GM19351 (cell line): ENCODE measurements at regions not wholly inside any gene's neighbourhood (a gene's known extent, or its start where the extent isn't known, plus 50 kb on each side); places are given as distances from the start of the nearest gene placed in this dataset.

ENCODE experiments used
- ATAC-seq: cut with Tn5 transposase; IDR thresholded peaks from one replicate; pipeline ENCODE4 v1.9.1; 2021; ENCODE audit warnings: mild to moderate bottlenecking, moderate library complexity; ENCODE audit not compliant: unreplicated experiment

- no peak for ATAC-seq
These were observed 583.3 kb downstream of the GBA3 start for GRCh38 chr4:23276076-23276475.

DNA sequence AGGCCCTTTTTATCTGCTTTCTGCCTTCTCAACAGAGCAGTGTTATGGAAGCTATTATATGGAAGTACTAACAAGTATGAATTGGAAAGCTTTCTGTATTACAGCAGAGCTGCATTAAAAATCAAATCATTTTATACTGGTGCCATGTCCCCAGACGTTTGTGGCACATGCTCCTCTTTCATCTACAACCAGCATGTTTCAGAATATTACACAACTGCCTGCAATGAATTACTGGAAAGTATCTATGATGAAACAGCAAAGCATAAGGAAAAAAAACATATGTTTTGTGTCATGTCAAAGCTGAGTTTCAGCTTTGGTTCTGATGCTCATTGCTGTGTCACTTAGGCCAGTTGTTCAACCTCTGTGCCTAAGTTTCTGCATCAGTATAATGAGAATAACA is 576.8 kb downstream of the GBA3 start:
- no peak for ATAC-seq

DNA sequence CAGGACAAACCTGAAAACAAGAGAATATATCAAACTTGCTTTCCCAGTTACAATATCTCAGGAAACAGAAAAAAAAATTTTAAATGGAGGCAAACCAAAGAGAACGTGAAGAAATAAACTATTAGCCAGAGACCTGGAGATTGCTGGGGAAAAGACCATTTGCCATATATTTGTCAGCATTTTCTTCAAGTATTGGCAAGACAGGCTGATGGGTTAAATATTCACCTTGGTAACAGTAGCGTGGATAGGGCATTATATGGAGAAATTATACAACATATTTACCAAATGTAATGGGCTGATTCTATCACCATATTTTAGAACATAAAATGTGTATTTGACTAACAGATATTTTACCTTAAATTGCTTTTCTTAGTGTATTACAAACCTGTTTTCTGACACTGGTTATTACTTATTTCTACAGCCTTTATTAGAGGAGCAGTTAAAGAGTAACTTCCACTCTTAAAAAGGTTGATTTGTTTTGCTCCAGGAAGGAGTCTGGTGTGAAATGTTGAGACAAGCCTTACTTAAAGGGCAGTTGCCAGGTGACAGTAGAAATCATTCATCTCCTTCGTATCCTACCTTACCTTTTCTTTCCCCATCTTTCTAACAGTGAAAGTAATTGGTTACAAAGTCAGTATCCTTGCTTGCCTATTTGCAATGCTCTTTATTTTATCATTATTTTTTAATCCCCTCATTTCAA is 575.5 kb downstream of the GBA3 start:
- ATAC-seq, result no peak

DNA sequence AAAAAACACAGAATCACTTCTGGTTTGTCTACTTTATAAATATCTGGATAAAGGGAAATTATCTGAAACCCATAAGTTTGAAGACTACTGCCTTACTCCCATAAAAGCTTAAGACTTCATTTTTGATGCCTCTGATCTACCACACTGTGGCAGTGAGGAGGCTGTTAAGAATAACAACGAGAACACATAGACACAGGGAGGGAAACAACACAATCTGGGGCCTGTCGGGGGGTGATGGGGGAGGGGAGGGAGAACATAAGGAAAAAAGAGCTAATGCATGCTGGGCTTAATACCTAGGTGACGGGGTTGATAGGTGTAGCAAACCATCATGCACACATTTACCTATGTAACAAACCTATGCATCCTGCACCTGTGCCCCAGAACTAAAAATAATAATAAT is 573.7 kb downstream of the GBA3 start:
- no peak for ATAC-seq

GRCh38 chr4:23260511-23260910 is 567.8 kb downstream of the GBA3 start:
- no peak for ATAC-seq

DNA sequence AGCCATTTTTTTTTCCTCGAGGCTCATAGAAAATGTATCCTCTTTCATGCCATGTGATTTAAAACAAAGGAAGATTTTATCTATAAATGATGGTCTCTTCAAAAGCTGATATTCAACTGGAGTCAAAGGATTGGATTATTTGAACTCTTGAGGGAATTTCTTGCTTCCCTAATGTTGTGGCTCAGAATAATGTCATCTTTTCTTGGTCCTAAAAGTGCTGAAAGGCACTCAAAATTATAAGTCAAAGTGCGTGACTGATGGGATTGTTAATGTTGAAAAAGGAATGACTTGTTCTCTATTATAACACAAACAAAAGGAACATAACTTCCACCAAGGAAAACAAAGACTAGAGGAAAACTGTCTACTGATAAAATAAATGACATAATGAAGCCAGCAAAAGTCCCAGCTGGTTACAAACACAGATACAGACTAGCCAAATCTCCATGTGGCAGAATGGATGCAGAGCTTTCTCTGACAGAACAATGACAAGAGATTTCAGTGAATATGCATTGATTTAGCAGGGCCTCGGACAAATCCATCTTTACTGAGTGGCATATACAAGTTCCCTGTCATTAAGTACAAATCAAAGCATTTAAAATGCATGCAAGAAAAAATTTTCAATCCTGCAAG is 552.6 kb downstream of the GBA3 start:
- no peak for ATAC-seq

DNA sequence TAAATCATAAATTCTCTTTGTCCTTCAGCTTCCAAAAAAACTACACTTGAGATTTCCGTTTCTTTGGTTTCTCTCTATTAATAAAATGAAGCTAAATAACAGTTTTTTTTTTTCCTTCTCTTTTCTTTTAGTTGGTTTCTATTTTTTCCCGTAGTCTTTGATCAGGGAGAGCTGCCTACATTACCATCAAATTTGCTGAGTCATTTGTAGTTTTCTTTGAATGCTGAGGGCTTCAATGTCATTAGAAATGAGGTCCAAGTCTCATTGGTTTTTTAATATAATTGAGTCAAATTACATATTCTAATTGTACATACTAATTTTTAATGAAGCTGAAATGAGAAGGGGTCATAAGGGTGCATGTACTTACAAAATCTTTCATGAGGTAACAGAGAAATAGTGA is 550.2 kb downstream of the GBA3 start:
- ATAC-seq, result no peak

- no peak for ATAC-seq
These were observed 548.7 kb downstream of the GBA3 start for GRCh38 chr4:23241408-23241807.

GRCh38 chr4:23238848-23239247 is 546.1 kb downstream of the GBA3 start:
- ATAC-seq, result no peak

GRCh38 chr4:23237771-23238170 is 545.0 kb downstream of the GBA3 start:
- ATAC-seq, result no peak

DNA sequence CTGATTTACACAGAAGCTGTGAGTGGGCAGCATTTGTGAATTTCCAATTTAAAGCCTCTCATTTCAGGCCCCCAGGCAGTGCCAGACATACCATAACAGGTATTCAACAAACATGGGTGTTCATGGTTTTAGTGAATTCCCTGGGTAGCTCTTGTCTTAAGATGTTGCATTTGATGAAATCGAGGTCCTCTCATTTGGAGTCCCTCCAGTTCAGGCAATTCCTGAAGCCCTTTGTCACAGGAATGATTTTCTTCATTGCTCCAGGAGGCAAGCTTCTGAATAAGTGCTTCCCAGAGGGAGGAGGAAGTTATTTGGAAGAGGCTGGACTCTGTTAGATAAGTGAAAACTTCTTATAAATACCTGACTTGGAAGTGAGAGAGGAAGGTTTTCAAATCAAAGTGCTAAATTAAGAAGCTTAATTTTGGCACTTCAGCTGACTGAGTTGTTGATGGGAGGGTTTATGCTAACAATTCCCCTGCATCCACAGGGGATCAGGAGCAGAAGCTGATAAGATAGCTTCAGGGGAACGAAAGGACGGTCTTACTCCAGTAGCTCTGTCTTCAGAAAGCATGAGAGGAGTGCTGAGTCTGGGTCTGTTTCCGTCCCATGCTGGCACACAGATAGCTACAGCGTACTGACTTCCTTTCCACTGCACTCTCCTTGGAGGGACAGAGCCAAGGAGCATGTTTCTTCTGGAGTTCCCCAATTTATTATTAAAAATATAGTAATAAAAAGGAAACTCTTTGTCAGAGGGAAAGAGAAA is 543.1 kb downstream of the GBA3 start:
- ATAC-seq, result no peak

DNA sequence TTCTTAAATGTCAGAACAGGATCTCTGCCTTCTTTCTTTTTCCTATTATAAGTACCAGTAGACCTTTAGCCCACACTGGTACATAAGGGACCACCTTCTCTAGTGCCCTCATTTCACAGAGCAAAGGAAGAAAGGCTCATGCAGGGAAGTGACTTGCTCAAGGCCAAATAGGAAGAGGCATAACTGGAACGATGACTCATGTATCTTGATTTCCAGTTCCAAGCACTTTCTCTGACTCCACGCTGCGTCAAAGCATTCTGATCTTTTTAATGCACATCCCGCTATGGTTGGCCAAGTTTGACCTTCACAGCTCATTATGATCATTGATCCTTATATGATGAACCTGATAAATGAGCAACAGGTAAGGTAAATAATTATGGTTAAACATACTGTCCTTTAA is 542.0 kb downstream of the GBA3 start:
- ATAC-seq, result no peak

DNA sequence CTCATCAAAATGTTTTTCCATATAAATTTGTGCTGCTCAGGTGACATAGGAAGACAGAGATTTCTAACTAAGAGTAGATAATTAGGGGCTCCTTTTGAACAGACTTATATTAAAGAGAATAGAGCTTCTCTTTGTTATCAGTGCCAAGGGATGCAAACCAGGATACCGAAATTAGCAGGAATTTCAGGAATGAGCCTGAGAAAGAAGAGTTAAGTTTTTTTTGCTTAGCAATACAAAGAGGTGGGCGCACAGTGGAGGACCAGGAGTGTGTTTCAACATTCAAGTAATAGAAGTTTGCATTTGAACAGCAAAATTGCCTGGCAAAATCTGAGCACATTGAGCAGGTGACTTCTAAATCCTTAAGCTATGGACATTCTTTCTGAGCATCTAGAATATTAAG is 541.3 kb downstream of the GBA3 start:
- no peak for ATAC-seq

- ATAC-seq, result no peak
These were observed 540.9 kb downstream of the GBA3 start for GRCh38 chr4:23233596-23233995.

GRCh38 chr4:23232987-23233386 is 540.2 kb downstream of the GBA3 start:
- ATAC-seq, result no peak

- no peak for ATAC-seq
These were observed 532.8 kb downstream of the GBA3 start for GRCh38 chr4:23225564-23225963.

- ATAC-seq, result no peak
These were observed 532.1 kb downstream of the GBA3 start for GRCh38 chr4:23224684-23225420.

DNA sequence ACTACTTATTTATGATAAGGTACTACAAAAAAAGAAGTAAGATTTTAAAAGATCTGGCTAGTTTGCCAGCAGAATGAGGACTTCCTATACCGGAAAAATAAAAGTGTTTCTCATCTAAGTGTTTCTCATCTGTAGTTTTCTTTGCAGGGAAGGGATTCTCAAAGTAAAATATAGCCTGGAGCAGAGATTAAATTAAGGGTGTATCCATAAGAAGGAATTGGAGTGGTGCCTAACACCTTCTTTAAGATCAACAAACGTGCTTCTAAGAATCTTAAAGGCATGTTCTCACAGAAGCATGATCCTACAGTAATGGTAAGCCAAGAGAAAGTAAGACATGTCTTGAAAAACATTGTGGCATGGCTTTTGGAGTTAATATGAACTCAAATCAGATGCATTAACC is 528.2 kb downstream of the GBA3 start:
- no peak for ATAC-seq

- no peak for ATAC-seq
These were observed 527.2 kb downstream of the GBA3 start for GRCh38 chr4:23219779-23220408.

DNA sequence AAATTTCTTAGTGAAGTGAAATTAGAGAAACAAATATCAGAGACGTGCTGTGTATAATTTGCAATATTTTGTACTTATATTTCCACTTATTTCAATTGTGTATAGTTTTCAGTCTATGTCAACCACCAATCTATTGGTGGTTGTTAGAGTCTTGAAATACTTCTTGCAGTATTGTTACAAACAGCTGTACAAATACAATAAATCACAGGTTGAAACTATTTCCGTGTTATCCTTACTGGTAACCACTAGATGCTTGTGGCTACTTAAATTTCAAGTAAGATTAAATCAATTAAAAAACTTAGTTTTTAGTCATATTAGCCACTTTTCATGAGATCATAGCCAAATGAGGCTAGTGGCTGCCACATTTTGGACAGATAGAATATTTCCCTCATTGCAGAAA is 520.5 kb downstream of the GBA3 start:
- no peak for ATAC-seq

DNA sequence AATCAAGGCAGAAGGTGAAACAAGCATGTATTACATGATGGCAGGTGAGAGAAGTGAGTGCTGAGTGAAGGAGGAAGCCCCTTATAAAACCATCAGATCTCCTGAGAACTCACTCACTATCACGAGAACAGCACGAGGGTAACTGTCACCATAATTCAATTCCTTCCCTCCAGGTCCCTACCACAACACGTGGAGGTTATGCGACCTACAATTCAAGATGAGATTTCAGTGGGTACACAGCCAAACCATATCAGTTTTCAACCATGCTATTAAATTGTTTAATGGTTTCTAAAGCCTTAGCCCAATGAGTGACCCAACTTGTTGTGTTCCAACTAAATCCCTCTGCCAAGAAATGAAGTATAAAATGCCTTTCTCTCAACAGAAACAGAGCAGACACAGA is 519.8 kb downstream of the GBA3 start:
- ATAC-seq, result no peak
